OCI-LY1 (cell line): ENCODE measurements at regions not wholly inside any gene's neighbourhood (a gene's known extent, or its start where the extent isn't known, plus 50 kb on each side); places are given as distances from the start of the nearest gene placed in this dataset.

Experiments
- EZH2 ChIP-seq: fragments of 200-600 bp; sonication (generic), shearing (Covaris generic); IDR thresholded peaks from 2 replicates; pipeline ENCODE4 v1.8.0; 2017; ENCODE audit warnings: borderline replicate concordance, mixed run types, mild to moderate bottlenecking, antibody characterized with exemption, low read length, moderate library complexity, mixed read lengths
- TF ChIP-seq, protein P1 (sequence below): fragments of 200-600 bp; sonication (generic), shearing (Covaris generic); IDR thresholded peaks from 2 replicates; pipeline ENCODE4 v1.5.1; 2017; ENCODE audit warnings: mild to moderate bottlenecking, antibody characterized with exemption, low read length, moderate library complexity, mixed read lengths

DNA sequence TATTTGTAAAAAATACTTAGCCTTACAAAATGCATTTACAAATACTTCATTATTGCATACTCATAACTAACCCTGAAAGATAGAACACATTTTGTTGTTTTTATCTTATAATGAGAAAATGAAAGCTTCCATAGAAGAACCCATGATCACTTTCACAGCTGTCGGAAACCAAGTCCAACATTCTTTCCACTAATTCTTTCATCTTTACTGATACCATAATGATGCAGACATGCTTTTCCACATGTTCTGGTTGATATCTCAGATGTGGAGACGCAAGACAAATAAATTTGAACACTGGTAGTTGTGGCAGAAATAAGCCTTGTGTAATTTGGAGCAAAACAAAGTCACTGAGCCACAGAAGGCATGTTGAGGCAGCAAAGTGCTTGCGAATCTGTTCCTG, 136.0 kb downstream of the FBXO4 start:
- TF ChIP-seq, protein P1, sequence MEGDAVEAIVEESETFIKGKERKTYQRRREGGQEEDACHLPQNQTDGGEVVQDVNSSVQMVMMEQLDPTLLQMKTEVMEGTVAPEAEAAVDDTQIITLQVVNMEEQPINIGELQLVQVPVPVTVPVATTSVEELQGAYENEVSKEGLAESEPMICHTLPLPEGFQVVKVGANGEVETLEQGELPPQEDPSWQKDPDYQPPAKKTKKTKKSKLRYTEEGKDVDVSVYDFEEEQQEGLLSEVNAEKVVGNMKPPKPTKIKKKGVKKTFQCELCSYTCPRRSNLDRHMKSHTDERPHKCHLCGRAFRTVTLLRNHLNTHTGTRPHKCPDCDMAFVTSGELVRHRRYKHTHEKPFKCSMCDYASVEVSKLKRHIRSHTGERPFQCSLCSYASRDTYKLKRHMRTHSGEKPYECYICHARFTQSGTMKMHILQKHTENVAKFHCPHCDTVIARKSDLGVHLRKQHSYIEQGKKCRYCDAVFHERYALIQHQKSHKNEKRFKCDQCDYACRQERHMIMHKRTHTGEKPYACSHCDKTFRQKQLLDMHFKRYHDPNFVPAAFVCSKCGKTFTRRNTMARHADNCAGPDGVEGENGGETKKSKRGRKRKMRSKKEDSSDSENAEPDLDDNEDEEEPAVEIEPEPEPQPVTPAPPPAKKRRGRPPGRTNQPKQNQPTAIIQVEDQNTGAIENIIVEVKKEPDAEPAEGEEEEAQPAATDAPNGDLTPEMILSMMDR = no peak
- no peak for TF ChIP-seq EZH2
